GM19468 (cell line): ENCODE measurements at regions not wholly inside any gene's neighbourhood (a gene's known extent, or its start where the extent isn't known, plus 50 kb on each side); places are given as distances from the start of the nearest gene placed in this dataset.

Experiments used
- ATAC-seq: cut with Tn5 transposase; IDR thresholded peaks from one replicate; pipeline ENCODE4 v1.9.1; 2021; ENCODE audit warnings: mild to moderate bottlenecking, moderate library complexity, moderate number of reproducible peaks; ENCODE audit not compliant: unreplicated experiment; ENCODE audit errors: extremely low read depth

DNA sequence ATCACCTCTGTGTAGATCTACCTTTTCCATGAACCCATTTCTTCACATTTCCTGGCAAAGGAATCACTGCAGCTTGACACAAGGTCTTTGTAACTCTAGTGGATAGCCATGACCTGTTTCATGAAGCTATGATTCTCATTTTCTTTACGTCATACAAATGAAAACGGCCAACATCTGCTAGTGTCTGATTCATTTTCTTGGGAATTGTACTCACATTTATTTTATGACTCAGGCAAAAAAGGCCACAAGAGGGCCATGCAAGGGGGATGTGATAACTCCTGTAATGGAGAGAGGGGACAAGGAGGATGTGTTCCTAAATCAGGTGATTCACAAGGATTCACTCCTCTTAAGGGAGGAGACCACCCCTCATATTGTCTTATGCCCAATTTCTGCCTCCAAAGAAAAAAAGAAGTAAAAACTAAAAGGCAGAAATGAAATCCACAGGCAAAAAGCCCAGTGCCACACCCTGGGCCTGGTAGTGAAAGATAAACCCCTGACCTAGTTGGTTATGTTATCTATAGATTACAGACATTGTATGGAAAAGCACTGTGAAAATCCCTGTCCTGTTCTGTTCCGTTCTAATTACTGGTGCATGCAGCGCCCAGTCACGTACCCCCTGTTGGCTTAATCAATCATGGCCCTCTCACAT is 249.9 kb downstream of the IPMK start:
- ATAC-seq: no peak

DNA sequence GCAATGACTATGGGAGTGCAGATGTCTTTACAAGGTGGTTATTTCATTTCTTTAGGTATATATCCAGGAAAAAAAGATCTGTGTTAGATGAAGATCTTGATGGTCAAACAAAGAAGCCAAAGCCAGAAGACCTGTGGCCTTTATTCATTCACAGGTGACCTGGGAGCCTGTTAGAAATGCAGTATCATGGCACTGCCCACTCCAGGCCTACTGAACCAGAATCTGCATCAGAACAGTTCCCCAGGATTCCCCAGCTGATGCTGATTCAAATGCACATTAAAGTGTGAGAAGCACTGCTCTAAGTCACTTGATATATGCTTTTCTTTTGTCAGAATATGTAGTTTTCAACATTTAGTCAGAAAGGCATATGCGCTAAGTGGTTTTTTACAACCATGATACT is 251.1 kb downstream of the IPMK start:
- ATAC-seq: no peak

DNA sequence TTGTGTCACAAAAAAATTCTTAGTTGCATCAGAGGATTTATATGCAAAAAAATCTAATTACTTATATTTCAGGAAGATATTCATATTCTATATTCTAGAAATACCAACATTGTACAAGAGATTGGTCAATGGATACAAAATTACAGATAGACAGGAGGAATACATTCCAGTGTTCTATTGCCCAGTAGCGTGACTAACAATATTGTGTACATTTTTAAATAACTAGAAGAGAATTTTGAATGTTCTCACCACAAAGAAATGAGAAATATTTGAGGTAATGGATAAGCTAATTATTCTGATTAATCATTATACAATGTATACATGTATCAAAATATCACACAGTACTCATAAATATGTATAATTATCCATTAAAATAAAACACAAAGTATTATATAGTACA is 253.3 kb downstream of the IPMK start:
- ATAC-seq: no peak

DNA sequence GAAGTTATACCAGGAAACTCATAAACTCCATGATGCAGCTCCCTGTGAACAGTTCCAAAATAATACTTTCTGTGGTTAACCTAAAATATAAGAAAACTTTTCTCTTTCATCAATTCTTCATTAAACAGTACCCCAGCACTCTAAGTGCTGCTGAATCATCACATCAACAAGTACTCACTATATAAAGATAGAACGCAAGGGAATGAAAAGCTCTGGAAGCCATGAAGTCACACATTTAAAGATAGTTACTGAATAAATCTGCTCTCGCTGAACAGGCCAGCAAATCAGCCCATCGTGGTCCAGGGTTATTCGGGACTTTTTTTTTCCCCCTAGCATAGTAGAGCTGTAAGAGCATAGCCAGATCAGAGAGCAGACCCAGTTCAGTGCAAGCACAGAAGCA is 254.3 kb downstream of the IPMK start:
- no peak for ATAC-seq

DNA sequence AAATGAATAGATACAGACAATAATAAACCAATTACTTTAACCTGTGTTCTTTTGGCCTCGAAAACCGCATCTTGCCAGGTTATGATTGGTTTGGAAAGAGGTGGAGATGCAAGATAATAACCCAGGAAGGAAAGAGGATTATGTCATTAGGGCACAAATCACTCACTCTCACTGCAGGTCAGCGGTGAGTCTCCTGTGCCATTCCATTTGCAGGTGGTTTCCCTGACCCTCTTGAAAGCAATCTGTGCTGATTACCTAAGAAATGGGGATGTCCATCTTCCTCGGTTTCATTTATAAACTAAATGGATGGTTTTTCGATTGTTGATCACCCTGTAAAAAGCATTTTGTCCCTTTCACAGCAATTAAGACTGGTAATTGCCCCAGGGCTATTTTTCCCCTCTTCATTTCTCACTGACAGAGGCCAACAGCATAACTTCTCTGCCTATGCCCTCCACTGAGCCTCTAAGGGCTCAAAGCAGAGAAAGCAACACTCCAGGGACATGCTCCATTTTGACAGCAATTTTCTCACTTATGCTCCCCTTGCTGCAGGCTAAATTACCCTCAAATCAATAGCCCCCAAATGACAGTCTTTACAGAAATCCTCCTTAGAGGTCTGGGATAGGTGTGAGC is 257.5 kb downstream of the IPMK start:
- ATAC-seq: no peak

DNA sequence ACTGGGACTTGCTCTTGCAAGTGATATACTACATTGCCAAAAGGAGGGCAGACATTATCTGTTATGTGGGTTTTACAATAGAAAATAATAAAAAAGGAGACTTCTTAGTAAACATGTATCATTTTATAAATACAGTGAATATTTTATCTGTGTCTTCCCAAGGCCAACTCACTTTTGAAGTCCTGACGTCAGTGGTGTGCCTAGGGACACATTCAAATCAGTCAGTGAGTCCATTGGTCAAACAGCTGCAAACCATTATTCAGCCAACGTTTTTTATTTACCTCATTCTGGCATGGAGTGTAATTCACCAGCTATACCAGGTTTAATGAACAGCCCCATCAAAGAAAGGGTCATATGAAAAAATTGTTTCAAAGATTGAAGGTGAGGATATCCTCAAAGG is 263.7 kb downstream of the IPMK start:
- no peak for ATAC-seq

DNA sequence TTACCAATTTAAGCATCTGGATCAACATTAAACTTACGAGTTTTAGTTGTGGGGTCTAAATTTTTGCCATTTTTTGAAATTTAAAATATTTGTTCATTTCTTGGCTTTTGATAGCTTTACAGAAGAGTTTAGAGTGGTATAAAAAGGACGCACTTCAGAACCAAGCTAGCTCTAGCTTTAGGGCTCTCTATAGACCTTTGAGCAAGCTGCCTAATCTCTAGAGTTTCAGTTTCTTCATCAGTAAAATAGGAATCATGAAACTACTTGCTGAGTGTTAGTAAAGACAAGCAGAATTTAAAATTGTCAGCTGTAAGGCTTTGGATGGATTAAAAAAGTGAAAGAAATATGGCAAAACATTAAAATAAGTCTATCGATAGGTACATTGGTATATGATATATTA is 266.5 kb downstream of the IPMK start:
- no peak for ATAC-seq

DNA sequence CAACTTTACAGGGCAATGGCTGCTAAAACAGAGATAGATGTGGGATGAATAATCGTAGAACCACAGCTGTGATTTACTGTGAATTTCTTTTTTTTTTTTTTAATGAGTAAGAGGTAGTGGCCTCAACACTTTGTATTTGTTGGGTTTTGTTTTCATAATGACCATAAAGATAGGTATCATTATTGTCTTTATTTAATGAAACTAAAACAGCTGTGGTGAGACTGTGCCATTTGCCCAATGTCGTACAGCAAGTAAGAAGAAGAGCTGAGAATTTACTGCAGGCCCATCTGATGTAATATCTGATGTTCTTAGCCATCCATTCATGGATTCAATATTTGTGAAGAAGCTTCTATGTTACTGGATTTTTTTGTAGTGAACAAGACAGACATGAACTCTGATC is 271.2 kb downstream of the IPMK start:
- no peak for ATAC-seq

DNA sequence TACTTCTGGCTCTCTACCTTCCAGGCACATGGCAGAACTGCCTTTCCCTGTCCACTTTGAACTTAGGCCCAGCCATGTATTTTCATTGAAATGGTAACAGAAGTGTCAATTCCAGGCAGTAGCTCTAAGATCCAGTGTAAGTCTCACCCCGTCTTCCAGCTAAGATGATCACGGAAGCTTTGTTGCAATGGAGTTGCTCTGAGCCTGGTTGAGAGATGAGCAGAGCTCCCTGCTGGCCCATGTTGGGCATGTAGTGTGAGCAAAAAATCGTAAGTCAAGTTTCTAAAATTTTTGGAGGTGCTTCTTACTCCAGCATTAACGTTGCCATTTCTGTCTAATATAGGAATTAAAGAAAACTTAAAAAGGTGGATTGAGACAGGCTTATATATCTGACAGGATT is 274.4 kb downstream of the IPMK start:
- ATAC-seq: no peak

DNA sequence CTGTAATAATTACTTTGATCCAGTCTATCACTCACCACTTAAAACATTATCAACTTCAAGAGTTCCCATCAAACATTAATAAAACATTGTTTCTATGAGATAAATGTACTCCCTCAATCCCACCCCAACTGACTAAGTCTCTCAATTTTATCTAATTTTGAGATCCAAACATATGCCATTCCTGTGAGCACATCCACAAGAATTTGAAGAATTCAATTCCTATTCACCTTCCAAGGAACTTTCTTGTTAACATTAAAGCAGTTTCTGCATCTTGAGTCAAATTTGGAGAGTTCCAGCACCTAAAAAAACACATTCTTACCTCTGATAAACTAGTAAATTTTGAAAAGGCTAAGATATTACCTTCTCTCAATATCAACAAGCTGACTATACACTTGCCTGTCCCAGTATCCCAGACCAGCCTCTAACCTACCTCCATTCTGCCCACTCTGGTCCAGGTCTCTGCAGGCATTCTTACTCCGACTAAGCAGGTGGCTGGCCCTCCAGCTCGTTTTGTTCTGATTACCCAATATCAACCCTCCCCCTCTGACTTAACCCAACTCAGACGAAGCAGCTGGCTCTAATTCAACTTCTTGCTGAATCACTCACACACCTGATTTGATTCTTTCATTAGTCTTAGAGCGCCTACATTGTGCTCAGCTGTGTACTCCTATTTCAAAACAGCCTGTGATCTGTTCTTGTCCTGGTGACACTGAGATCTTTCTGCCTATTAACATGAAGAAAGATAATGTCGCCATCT is 275.2 kb downstream of the IPMK start:
- no peak for ATAC-seq

DNA sequence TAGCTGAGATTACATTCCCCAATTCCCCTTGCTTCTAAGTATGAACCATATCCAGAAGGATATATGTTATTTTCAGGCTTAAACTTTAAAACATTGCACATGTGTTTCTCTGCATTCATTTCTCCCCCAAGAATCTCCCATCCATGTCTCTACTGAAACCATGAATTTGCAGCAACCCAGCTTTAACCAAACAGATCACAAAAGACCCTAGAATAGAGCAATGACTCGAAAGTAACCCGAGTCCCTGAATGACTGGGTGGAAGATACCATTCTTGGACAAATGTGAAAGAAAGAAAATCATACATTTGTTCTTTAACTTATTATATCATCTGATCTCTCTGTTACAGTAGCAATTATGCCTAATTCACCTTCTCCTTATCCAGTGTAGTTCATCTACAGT is 278.7 kb downstream of the IPMK start:
- no peak for ATAC-seq

DNA sequence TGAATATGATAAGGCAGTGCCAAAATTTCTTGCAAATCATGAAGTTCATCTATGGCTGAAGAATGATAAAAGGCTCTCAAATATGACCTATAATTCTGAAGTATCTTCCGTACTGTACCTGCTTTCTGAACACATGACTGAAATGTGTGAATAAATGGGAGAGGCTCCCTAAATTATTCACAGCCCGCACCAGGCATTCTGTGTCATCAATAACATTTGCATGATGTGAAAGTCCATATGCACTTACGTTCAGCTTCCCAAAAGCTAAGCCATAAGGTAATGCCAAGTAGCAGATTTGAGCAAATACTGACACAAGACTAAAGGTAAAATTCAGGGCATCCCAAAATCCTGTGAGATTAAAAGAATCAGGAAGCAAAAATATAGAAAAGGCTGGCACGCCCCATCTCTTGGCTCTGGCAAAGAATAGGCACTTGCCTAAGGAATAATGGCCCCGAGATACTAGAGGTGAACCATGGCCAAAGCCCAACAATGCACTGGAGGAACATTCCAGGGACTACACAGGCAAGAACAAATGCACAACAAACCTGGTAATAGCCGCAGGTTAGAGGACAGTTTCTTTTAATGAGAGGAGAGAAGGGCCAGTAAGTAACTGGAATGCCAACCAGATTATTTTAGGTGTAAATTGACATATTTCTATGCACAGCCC is 280.5 kb downstream of the IPMK start:
- ATAC-seq: no peak

DNA sequence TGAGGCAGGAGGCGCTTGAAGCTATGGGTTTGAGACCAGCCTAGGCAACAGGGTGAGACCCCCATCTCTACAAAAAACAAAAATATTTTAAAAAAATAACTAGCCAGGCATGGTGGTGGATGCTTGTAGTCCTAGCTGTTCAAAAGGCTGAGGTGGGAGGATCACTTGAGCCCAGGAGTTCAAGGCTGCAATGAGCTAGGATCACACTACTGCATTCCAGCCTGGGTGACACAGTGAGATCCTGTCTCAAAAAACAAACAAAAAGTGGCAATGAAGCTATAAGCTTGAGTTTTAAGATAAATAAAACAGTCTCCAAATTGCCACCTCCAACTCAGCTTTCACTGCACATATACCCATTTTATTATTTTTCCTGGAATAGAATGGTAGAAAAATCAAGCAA is 281.3 kb downstream of the IPMK start:
- no peak for ATAC-seq

DNA sequence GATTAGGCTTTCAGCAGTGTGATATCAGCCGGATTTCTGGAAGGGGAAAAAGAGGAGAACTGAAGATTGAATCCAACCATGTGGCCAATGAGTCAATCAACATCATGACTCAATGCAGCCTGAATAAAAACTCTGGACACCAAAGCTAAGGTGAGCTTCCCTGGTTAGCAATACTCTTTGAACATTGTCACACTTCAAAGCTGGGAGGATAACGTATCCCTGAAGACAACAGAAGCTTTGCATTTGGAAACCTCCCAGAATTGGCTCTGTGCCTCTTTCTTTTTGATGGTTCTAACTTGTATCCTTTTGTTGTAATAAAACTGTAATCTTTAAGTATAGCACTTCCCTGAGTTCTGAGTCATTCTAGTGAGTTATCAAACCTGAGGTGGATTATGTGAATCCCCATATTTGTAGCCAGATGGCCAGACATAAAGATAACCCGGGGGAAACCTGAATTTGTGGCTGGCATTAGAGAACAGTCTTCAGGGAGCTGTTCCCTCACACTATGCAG is 284.4 kb downstream of the IPMK start:
- ATAC-seq: no peak

DNA sequence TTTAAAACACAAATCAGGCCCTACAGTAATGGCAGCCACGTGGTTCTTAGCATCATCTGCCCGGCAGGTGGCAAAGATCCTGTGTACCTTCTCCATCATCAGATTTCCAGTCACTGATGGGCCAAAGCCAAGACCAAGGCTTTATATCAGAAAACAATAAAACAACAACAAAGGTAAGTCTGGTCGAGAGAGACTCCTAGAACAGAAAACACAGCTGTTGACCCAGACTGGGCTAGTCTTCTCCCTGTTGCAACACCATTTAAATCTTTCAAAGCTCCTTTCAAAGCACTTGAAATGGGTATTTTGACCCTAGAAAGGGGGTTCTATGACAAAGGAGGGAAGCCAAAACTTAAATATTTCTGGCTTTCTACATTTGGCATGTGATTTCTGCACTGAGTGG is 285.6 kb downstream of the IPMK start:
- no peak for ATAC-seq

DNA sequence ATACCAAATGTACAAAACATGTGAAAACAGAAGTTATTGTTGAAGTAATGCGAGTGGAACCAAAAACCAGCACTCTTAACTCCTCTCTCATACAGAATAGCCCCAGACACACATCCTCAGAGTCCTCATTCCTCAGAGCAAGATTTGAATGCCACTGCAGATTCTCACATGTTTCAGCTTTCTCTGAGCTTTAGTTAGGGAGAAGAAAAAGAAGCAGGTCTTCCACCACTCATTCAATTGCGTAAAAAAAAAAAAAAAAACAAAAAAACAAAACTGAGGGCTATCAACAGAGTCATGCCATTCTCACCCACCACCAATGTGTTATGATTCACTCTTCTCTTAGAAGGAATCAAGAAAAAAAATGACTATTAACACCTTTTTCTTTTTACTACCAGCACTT is 287.7 kb downstream of the IPMK start:
- ATAC-seq: no peak

DNA sequence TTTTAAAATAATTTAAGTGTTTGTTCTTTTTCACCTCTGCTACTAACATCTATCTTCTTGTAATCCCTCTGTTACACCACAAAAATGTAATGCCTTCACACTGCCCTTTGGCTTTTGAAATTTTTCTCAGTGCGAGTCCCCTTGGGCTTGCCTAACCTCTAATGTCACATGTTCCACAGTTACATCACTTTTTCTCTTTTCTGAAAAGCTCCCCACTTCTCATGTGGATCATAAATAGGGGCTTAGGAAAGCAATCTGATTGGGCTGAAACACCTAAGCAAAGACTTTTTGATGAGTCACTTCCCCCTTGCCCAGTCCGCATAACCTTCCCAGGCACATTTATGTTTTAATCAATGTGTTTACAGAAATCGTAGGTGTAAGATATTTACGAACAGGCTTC is 288.2 kb downstream of the IPMK start:
- no peak for ATAC-seq

DNA sequence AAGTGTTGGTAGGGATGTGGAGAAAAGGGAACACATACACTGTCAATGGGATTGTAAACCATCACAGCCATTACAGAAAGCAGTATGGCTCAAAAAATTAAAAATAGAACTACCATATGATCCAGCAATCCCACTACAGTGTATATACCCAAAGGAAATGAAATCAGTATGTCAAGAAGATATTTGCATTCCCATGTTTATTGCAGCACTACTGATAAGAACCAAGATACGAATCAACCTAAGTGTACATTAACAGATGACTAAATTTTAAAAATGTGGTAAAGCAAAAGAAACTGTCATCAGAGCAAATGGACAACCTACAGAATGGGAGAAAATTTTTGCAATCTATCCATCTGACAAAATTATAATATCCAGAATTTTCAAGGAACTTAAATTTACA is 290.4 kb downstream of the IPMK start:
- no peak for ATAC-seq

DNA sequence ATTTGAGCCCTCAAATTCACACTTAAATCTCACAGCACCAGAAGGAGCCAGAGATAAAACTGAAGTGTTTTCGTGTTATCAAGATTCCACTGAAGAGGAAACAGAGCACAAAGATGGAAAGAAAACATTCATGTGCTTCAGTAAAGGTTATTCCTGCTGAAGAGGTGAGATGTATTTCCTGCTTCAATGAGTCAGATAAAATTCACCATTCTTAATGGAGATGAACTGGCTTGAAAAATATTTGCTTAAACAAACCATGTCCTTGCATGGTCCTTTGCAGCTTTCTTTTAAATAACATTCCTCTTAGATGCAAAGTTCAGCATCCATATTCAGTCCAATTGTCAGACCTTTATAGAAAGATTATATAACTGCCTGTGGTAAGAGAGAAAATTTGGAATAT is 294.2 kb downstream of the IPMK start:
- ATAC-seq: no peak

DNA sequence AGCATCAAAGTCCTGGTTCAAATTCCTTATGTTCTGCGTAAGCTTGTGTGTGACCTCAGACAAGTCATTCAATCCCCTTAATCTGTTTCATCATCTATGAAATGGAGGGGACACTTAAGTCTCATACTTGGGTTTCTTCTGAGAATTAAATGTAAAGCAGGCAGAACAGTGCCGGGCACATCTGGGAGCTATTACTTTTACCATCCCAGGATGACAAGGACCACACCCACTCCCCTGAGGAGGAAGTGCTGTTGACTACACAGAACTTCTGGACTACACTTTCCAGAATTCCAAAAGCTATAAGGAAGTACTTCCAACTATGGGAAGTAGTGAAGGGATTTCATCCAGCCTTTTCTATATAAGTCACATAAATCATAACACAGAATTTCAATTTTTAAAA is 294.9 kb downstream of the IPMK start:
- ATAC-seq: no peak
